CD4-positive, alpha-beta T cell treated with Interleukin-4 for 4 hours (primary cell): ENCODE measurements at regions not wholly inside any gene's neighbourhood (a gene's known extent, or its start where the extent isn't known, plus 50 kb on each side); places are given as distances from the start of the nearest gene placed in this dataset.
"Not testable (repeated sequence)": the region's sequence is repeated elsewhere in the genome, so short reads cannot be mapped to it uniquely, and the experiment has no call there.

Experiments used
- DNase-seq: peaks from one replicate; pipeline ENCODE4 v3.0.0-alpha.2; 2020

DNA sequence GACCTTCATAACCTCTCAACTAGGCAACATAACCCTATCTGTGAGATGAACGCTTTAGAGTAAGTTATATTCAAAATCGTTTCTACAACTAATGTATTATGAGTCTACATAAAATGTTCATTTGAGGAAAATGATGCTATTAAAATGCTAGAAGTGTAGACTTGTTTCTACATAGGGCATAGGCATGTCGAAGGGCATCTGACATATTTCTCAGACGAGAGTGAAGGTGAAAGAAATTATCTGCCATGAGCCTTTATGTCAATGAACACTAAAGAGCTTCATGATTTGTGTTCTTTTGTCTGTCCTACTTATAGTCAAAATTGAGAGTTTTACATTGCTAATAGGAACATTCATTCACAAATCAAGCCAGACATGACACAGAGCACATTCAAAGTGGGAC lies 811.8 kb downstream of the RAB28 start:
- no peak for DNase-seq

GRCh38 chr4:12658146-12658545 lies 826.0 kb downstream of the RAB28 start:
- DNase-seq: no peak

DNA sequence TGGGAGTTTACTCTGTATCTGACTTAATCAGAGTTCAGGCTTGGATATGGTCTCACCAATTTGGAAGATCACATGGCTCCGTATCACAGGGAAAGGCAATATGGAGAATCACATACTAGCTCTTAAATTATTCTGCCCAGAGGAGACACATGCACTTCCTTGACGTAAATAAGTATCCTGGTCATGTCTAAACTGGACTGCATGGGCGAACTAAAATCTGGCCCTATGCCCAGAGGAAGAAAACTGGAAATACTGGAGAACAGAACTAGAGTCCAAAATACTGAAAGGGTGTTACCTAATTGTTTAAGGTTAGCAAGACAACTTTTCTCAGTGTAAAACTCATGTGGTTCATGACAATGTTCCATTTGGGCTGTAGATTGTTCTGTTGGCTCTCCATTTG lies 832.3 kb downstream of the RAB28 start:
- DNase-seq: no peak

GRCh38 chr4:12645732-12646131 lies 838.4 kb downstream of the RAB28 start:
- no peak for DNase-seq

- no peak for DNase-seq
These were observed 839.9 kb downstream of the RAB28 start for GRCh38 chr4:12644261-12644660.

DNA sequence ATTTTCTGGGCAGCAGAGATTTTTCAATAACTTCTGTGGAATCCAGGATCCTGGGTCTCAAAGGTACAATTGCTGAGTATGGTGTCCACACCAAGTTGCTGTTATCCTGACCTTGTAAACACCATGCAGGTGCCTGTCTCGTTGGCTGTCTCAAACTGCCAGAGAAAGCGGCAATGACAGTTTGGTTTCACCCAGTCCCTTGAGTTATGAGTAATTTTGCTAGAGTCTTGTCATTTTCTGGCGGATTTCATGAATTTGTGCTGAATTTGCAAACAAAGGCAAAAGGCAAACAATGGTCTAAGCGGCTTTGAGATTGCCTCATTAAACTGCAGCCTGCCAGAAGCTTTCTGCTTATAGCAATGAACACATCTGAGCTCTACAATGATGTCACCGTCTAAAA lies 847.9 kb downstream of the RAB28 start:
- no peak for DNase-seq

- no peak for DNase-seq
These were observed 848.5 kb downstream of the RAB28 start for GRCh38 chr4:12635629-12636028.

DNA sequence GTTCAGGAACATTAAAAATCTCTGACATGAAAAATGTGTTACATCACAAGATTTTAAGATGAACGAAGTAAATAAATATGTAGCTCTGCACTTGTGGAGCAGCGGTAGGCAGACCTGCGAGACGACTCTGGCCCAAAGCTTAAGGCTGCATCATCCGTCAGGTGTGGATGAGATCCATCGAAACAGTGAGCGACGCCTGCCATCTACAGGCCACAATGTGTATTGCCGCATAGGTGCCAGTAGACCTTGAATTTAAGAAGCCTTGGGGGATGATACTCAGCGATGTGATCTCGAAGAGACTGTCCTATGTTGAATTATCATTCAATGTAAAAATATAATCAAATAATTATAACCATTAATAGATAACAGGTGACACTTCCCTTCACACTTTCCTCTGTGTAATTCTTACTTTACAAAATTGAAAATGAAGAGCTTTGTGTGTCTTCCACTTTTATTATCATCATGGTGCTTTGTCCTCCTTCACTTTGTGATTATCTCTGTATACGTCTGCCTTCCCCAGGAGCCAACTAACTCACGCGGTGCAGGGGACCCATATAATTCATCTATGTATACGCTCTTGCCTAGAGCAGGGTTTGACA lies 851.0 kb downstream of the RAB28 start:
- DNase-seq: peak; percentile 62

GRCh38 chr4:12615822-12616221 lies 868.3 kb downstream of the RAB28 start:
- DNase-seq: no peak

DNA sequence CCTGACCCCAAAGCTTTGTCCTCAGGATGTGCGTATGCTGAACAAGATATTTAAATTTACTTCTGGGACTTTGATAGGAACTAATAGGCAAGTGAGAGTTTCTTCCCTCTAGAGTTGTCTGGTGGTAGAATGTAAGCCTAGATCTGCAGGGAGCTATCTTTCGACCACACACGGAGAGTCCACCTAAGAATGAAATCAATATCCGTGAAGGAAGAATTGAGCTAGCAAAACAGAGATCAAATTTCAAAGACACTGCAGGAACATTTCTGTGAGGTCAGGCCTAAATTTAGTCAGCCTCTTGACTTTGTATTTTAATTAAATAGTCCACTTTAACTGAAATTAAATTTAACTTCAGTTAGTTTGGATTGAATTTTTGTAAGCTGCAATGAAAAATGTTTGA lies 871.3 kb downstream of the RAB28 start:
- no peak for DNase-seq

GRCh38 chr4:12609212-12609875 lies 874.8 kb downstream of the RAB28 start:
- not testable (repeated sequence) for DNase-seq

DNA sequence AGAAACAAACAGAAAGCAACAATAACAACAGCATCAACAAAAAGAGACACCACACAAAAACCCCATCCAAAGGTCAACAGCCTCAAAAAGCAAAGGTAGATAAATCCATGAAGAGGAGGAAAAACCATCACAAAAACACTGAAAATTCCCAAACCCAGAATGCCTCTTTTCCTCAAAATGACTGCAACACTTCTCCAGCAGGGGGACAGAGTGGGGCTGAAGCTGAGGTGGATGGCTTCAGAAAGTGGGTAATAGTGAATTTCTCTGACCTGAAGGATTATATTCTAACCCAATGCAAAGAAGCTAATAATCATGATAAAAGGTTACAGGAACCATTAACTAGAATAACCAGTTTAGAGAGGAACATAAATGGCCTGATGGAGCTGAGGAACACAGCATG lies 888.2 kb downstream of the RAB28 start:
- DNase-seq: no peak

DNA sequence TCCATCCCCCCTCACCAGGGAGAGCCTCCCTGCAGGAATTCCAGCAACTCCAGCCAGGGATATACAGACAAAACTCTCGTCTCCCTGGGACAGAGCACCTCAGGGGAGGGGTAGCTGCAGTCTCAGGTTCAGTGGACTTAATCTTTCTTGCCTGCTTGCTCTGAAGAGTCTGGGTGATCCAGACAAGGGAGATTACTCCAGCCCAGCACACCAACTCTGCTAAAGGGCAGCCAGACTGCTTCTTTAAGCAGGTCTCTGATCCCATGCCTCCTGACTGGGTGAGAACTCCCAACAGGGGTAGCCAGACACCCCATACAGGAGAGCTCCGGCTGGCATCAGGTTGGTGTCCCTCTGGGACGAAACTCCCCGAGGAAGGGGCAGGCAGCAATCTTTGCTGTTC lies 888.7 kb downstream of the RAB28 start:
- no peak for DNase-seq

- no peak for DNase-seq
These were observed 895.6 kb downstream of the RAB28 start for GRCh38 chr4:12588582-12588981.

DNA sequence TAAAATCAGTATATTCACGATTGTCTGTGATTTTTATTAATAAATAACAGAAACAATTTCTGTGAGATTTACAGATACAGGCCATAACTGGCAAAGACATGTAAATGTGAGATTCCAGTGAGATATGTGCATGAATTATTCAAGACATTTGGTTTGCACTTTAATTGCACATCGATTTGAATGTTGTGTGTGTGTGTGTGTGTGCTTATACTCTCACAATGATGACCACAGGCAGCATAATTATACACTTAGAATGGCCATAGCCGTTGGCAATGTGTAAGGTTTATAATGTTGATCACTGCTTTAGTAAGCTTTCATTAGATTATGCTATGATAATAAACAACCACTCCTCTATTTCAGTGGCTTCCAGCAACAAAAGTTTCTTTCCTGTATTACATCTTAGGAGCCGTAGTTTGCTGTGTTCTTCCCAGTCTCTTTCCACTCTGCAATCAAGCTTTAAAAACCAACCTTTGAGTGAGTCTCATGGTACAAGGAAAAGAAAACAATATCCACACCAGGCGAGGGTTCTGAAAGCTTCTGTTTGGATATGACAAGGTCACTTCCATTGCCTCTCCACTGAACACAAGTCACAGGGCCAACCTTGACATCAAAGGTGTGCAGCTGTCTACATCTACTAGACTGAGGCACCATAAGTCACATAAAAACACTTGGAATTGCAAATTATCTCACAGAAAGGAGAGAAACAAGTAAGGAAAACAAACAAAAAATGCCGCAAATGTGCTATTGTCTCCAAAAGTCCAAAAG lies 897.7 kb downstream of the RAB28 start:
- no peak for DNase-seq

- DNase-seq: no peak
These were observed 899.8 kb downstream of the RAB28 start for GRCh38 chr4:12584116-12584875.

- no peak for DNase-seq
These were observed 900.9 kb downstream of the RAB28 start for GRCh38 chr4:12583275-12583674.

DNA sequence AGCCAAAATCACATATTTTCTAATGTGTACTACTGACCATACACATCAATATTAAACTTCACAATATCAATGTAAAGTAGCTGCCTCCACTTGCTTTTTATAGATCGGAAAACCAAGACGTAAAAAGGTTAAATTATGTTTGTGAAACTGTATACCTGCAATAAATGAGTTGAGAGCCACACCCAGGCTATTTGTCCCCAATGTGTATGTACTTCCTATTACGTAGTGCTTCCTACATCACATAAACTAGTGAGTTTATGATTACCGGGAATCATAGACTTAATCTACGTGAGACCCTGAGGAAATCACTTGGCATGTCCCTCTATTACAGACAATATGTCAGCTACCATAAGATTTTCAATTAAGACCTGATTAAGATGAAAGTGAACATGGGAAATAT lies 903.4 kb downstream of the RAB28 start:
- DNase-seq: no peak

- no peak for DNase-seq
These were observed 905.0 kb downstream of the RAB28 start for GRCh38 chr4:12579172-12579571.

GRCh38 chr4:12576409-12576808 lies 907.7 kb downstream of the RAB28 start:
- no peak for DNase-seq

DNA sequence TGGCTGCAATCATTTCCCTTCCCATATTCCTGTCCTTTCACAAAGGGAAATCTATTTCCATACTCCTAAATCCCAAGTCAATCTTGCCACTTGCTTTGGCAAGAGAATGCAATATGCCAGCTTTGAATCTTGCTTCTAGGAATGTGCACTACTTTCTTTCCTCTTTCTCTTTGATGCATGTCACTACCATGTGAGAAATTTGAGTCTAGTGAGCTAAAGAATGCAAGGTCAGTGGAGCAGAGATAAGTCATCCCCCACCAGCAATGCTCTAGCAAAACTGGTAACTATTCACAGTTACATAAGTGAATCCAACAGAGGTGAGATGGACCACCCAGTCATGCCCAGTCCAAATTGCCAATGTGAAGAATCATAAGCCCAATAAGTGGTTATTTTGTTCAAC lies 910.4 kb downstream of the RAB28 start:
- DNase-seq: no peak

DNA sequence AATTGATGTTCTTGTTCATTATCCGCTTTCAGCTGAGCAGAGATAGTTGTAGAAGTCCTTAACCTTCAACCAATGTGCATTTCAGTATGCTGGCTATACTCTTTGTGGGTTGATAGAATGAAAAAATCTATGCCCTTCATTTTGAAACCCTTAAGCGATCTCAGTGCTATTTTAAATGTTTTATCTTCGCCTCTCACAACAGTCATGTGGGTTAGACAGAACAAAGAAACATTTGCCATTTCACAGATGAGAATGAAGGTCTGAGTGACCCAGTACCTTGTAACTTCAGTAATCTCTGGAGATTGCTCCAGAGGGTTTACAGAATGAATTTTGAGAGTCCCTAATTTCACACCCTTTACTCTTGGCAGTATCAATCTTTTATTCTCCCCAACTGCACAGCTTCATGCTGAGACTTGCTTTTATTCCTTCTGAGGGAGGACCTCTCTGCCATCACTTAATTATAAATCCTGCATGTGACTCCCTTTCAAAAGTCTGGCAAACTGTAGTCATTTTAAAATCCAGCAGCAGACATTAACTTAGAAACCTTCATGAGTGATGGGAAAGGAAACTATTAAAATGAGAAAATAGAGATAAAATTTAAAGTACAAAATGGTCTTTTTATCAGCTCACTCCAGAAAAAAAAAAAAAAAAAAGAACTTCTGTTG lies 921.5 kb downstream of the RAB28 start:
- no peak for DNase-seq

GRCh38 chr4:12562021-12562420 lies 922.1 kb downstream of the RAB28 start:
- no peak for DNase-seq
